ENCODE measurements at regions not wholly inside any gene's neighbourhood (a gene's known extent, or its start where the extent isn't known, plus 50 kb on each side); places are given as distances from the start of the nearest gene placed in this dataset.
"Not testable (repeated sequence)": the region's sequence is repeated elsewhere in the genome, so short reads cannot be mapped to it uniquely, and the experiment has no call there.

GRCh38 chr6:115214283-115214682, 846.4 kb downstream of the FRK start:
- DNase-seq: no peak

GRCh38 chr6:115203381-115203780, 857.3 kb downstream of the FRK start:
- DNase-seq: no peak

- no peak for DNase-seq
Observed at GRCh38 chr6:115194981-115195638, 852.3 kb upstream of the HS3ST5 start.

- no peak for DNase-seq
Observed at GRCh38 chr6:115191989-115192388, 849.2 kb upstream of the HS3ST5 start.

GRCh38 chr6:115190534-115190933, 847.7 kb upstream of the HS3ST5 start:
- no peak for DNase-seq

GRCh38 chr6:115175456-115175855, 832.6 kb upstream of the HS3ST5 start:
- not testable (repeated sequence) for DNase-seq

GRCh38 chr6:115165912-115166311, 823.1 kb upstream of the HS3ST5 start:
- DNase-seq: not testable (repeated sequence)

- no peak for DNase-seq
Observed at GRCh38 chr6:115159733-115160132, 816.9 kb upstream of the HS3ST5 start.

GRCh38 chr6:115137910-115138309, 795.1 kb upstream of the HS3ST5 start:
- no peak for DNase-seq

- DNase-seq: no peak
Observed at GRCh38 chr6:115133790-115134189, 791.0 kb upstream of the HS3ST5 start.

GRCh38 chr6:115131709-115132490, 789.1 kb upstream of the HS3ST5 start:
- no peak for DNase-seq

GRCh38 chr6:115121513-115121912, 778.7 kb upstream of the HS3ST5 start:
- DNase-seq: not testable (repeated sequence)

- DNase-seq: no peak
Observed at GRCh38 chr6:115120391-115120790, 777.6 kb upstream of the HS3ST5 start.

- DNase-seq: no peak
Observed at GRCh38 chr6:115091461-115091860, 748.6 kb upstream of the HS3ST5 start.

GRCh38 chr6:115078555-115078954, 735.7 kb upstream of the HS3ST5 start:
- DNase-seq: peak; percentile 41

- no peak for DNase-seq
Observed at GRCh38 chr6:115071962-115072361, 729.1 kb upstream of the HS3ST5 start.

- DNase-seq: no peak
Observed at GRCh38 chr6:115067690-115068447, 725.0 kb upstream of the HS3ST5 start.

- DNase-seq: no peak
Observed at GRCh38 chr6:115064680-115065079, 721.9 kb upstream of the HS3ST5 start.

GRCh38 chr6:115060581-115060980, 717.8 kb upstream of the HS3ST5 start:
- DNase-seq: no peak

GRCh38 chr6:115058414-115059211, 715.8 kb upstream of the HS3ST5 start:
- no peak for DNase-seq

- no peak for DNase-seq
Observed at GRCh38 chr6:115055579-115055978, 712.8 kb upstream of the HS3ST5 start.

- DNase-seq: not testable (repeated sequence)
Observed at GRCh38 chr6:115054242-115054641, 711.4 kb upstream of the HS3ST5 start.
